Spinal cord (tissue), 9 donors: ENCODE measurements at regions not wholly inside any gene's neighbourhood (a gene's known extent, or its start where the extent isn't known, plus 50 kb on each side); places are given as distances from the start of the nearest gene placed in this dataset.

Source experiments
- DNase-seq, 6 donors: peaks; one replicate each; pipeline versions ENCODE4 v3.0.0 to v3.0.0-alpha.2; 2013 to 2015; ENCODE audit warnings: low spot score in 6 of 6, low read depth in 4 of 6
- H3K27ac ChIP-seq: one replicate; pipeline ENCODE4 v1.5.1; 2013; ENCODE audit warnings: low read depth, low read length, control low read depth
- H3K27me3 ChIP-seq: one replicate; pipeline ENCODE4 v1.6.1; 2013; ENCODE audit warnings: low read length; ENCODE audit not compliant: control insufficient read depth, insufficient read depth
- H3K36me3 ChIP-seq: one replicate; pipeline ENCODE4 v1.6.1; 2013; ENCODE audit warnings: low read length; ENCODE audit not compliant: control insufficient read depth, insufficient read depth
- H3K4me1 ChIP-seq: one replicate; pipeline ENCODE4 v1.6.1; 2013; ENCODE audit warnings: low read length; ENCODE audit not compliant: control insufficient read depth, insufficient read depth
- H3K4me3 ChIP-seq: one replicate; pipeline ENCODE4 v1.5.1; 2013; ENCODE audit warnings: low read depth, low read length, control low read depth
- H3K9me3 ChIP-seq: one replicate; pipeline ENCODE4 v1.6.1; 2013; ENCODE audit warnings: low read length; ENCODE audit not compliant: control insufficient read depth, insufficient read depth
- WGBS: methylation state at CpG from one replicate; pipeline ENCODE4 v1.1.5; 2013; ENCODE audit warnings: missing lambda C conversion rate; ENCODE audit not compliant: insufficient coverage; 5-methylcytosine and 5-hydroxymethylcytosine counted together
- donor health status: healthy.

DNA sequence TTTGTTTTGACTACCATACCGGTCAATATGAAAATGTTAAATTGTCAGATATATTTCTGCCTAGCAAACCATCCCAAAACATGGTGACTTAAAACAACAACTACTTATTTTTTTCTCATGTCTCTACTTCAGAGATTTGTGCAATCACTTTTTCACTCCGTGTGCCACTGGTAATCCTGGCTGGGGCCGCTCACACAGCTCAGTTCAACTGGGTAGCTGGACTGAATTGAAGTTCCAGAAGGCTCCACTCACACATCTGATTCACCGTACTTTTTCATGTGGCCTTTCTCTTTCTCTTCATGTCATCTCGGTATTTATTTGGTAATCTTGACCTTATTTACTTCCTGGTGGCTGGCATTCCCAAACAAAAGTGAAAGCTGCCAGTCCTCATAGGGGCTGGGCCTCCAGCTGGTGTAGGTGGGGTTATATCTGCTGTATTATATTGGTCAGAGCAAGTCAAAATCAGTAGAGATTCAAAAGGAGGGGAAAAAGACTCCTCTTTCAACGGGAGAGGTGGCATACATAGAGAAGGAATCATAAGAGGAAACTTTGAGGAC lies 513.9 kb upstream of the NXPH2 start:
- Histone ChIP-seq H3K27ac (no peak overlapping the region), H3K36me3 (no peaks in the 10 kb centered on the region), H3K27me3 (no peaks in the 10 kb centered on the region), H3K4me1 (no peaks in the 10 kb centered on the region), H3K9me3 (no peaks in the 10 kb centered on the region), H3K4me3 (no peak overlapping the region)
- no peak for DNase-seq
- 89% methylated on average over 2 of the region's 6 CpGs for WGBS

DNA sequence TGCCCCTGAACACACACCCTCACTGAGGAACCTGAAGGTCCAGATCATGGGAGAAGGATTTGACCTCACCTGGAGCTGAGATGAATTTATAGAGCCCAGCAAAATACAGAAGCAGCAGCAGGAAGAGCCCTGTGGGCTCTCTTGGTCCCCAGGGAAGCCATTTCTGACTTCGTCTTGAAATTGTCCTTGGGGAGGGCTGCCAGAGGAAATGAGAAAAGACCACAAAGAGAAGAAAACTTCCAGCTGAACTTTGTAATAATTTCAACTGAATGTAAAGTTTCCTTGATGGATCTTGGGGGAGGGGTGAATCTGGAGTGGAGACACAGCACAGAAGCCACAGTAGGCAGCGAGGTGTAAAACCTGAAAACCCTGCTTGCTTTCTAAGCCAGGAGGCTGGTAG lies 500.9 kb upstream of the NXPH2 start:
- no peaks in the 10 kb centered on the region for H3K36me3 ChIP-seq
- no peak overlapping the region for H3K27ac ChIP-seq
- no peak for DNase-seq
- whole genome bisulfite sequencing = 75% methylated on average over 2 of the region's 2 CpGs
- H3K4me1 ChIP-seq = no peaks in the 10 kb centered on the region
- no peaks in the 10 kb centered on the region for H3K27me3 ChIP-seq
- H3K9me3 ChIP-seq = no peaks in the 10 kb centered on the region
- H3K4me3 ChIP-seq = no peak overlapping the region

DNA sequence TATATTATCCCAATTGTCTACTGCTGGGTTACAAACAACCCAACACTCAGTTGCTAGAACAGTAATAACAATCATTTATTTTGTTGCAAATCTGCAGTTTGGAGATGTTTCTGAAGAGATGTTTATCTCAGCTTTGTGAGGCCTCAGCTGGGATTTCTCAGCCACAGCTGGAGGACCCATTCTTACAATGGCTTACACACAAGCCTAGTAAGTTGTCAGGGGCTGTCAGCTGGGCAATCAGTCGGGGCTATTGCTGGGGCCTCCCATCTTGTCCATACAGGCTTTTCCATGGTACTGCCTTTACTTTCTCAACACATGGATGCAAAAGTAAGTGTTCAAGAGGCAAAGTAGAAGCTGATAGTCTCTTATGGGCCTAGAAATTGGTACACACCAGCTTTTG lies 491.7 kb upstream of the NXPH2 start:
- Histone ChIP-seq H3K27ac (no peak overlapping the region), H3K4me3 (no peak overlapping the region), H3K9me3 (no peaks in the 10 kb centered on the region), H3K4me1 (no peaks in the 10 kb centered on the region), H3K27me3 (no peaks in the 10 kb centered on the region), H3K36me3 (no peaks in the 10 kb centered on the region)
- DNase-seq = peak in 1 of 6 donors; percentile 8
- 83% methylated on average over 1 of the region's 1 CpG for WGBS

DNA sequence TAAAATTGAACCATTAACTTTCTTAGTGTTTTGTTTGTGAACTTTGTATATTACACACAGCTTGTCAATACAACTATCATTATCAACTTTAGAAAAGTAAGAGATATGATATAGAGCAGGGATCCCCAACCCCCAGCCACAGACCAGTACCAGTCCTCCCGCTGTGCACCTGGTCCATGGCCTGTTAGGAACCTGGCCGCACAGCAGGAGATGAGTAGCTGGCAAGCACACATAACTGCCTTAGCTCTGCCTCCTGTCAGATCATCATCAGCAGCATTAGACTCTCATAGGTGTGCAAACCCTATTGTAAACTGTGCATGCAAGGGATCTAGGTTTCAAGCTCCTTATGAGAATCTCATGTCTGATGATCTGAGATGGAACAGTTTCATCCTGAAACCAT lies 491.0 kb upstream of the NXPH2 start:
- 92% methylated on average over 2 of the region's 2 CpGs for WGBS
- no peaks in the 10 kb centered on the region for H3K36me3 ChIP-seq
- no peaks in the 10 kb centered on the region for H3K4me1 ChIP-seq
- H3K4me3 ChIP-seq = no peak overlapping the region
- H3K9me3 ChIP-seq = no peaks in the 10 kb centered on the region
- no peak overlapping the region for H3K27ac ChIP-seq
- no peak for DNase-seq
- H3K27me3 ChIP-seq = no peaks in the 10 kb centered on the region

DNA sequence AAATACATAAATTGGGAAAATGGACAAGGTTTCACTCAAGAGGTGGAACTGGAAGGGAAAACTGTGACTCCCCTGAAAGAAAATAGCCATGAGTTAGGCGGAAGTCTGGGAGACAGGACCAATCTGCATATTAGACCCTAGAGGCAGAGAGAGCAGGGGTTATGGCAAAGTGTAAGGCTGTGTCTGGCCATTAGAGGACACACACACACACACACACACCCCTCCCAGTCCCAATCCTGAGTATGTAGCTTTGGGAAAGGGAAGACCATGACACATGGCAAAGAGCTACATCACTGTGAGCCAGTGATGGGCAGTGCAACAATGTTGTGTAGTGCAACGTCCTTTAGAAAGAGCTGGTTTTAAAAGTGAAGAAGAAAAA lies 479.9 kb upstream of the NXPH2 start:
- WGBS = no CpG with 5 or more reads among the region's 2 CpGs
- Histone ChIP-seq H3K4me1 (no peaks in the 10 kb centered on the region), H3K27ac (no peak overlapping the region), H3K9me3 (no peaks in the 10 kb centered on the region), H3K27me3 (no peaks in the 10 kb centered on the region), H3K36me3 (no peaks in the 10 kb centered on the region), H3K4me3 (no peak overlapping the region)
- DNase-seq = no peak

DNA sequence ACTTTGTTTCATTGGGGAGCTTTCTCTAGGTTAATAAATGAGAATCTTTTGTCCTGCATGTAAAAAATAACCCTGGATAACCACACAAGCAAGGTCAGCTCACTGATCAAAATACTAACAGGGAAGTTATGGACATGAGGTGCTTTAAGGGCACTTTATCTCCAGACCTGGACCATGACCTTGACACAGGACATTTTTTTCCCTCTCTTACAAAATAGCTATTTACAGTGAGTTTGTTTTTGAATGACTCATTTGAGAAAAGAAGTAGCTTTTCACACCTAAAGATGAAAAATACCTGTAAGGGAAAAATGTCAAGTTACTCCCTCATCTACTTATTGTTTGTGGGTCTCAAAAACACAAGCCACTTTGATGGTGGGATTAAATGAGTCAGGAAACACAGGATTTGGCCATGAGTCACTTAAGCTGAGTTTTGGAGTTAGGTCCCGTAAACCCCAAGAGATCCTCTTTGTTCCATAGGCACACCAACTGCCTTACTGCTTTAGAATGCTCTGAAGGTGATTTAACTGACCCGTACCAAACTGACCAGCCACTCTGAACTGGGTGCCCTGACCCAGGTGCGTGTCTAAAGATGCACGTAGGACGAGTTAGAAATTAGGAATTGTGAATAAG lies 479.3 kb upstream of the NXPH2 start:
- H3K9me3 ChIP-seq = no peaks in the 10 kb centered on the region
- no peak for DNase-seq
- WGBS = 100% methylated on average over 3 of the region's 5 CpGs
- no peaks in the 10 kb centered on the region for H3K36me3 ChIP-seq
- H3K27ac ChIP-seq = no peak overlapping the region
- no peaks in the 10 kb centered on the region for H3K27me3 ChIP-seq
- H3K4me3 ChIP-seq = no peak overlapping the region
- no peaks in the 10 kb centered on the region for H3K4me1 ChIP-seq

DNA sequence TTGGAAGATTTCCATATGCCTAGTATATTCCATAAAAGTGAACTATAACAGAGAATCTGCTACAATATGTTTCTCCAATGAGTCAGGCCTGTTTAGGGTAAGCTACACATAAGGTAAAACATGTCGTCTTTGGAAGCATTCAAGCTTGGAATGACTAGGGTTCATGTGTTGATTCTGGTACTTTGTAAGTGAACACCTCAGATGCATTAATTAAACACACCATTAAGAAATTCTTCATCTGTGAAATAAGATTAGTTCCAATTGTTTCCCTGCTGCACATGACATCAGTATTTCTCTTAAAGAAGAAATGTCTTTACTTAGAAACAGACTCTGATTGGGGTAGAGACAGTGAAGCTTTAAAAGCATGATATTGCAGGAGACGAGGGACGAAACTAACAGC lies 461.1 kb upstream of the NXPH2 start:
- no CpG with 5 or more reads among the region's 3 CpGs for WGBS
- Histone ChIP-seq H3K4me1 (no peaks in the 10 kb centered on the region), H3K9me3 (no peaks in the 10 kb centered on the region), H3K36me3 (no peaks in the 10 kb centered on the region), H3K27ac (no peak overlapping the region), H3K27me3 (no peaks in the 10 kb centered on the region), H3K4me3 (no peak overlapping the region)
- DNase-seq = peak in 1 of 6 donors; percentile 68

DNA sequence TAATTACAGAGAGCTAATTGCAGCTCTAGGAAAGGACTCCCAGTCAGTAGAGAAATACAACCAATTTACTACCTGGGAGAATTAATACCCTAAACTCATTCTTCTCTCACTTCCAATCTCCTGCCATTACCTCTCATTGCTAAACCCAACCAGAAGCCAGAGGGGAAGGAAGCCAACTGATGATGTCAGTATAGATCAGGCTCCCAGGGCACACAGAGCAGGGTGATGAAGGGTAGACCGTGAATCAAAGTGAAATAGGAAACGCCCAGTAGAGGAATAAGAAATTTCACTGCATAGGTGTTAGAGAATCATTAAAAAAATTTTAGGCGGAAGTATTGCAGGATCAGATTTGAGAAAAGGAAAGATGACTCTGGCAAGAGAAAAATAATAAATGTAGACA lies 456.8 kb upstream of the NXPH2 start:
- Histone ChIP-seq H3K4me1 (no peaks in the 10 kb centered on the region), H3K9me3 (no peaks in the 10 kb centered on the region), H3K4me3 (no peak overlapping the region), H3K27ac (no peak overlapping the region), H3K27me3 (no peaks in the 10 kb centered on the region), H3K36me3 (no peaks in the 10 kb centered on the region)
- 96% methylated on average over 3 of the region's 3 CpGs for WGBS
- DNase-seq = no peak

DNA sequence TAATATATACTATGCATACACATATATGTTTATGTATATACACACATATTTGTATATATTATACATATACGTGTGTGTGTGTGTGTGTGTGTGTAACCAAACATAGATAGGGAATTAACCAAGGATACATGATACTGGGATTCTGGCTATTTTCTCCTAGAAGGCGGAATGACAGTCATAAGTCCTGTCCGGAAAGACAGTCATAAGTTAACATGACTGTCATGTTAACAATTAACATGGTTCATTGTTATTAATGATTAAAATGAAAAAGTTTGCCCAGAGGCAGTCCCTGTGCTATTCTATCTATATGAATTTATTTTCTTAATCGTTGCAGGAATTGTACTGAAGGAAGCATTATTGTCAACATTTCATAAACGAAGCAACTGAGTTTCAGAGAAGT lies 450.7 kb upstream of the NXPH2 start:
- DNase-seq = no peak
- Histone ChIP-seq H3K27me3 (no peaks in the 10 kb centered on the region), H3K27ac (no peak overlapping the region), H3K9me3 (no peaks in the 10 kb centered on the region), H3K4me3 (no peak overlapping the region), H3K36me3 (no peaks in the 10 kb centered on the region), H3K4me1 (no peaks in the 10 kb centered on the region)
- WGBS = no CpG with 5 or more reads among the region's 5 CpGs

DNA sequence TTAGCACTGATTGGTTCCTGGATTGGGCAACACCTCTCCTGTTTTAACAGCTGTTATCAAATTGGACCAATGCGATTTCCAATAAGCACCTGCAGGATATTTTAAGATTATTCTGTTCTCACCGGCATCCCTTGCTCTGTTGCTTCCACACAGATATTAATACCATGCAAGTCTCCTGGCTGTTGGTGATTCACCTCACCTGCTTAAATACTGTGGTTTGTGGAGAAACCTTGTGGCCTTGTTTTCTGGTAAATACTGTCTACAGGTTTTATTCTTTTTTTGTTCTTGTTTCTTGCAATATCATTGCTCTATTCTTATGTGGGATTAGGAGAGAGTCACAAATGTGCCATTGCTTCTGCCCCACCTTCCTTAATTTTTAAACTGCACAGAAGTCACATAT lies 448.1 kb upstream of the NXPH2 start:
- no peaks in the 10 kb centered on the region for H3K36me3 ChIP-seq
- H3K9me3 ChIP-seq = no peaks in the 10 kb centered on the region
- no peak for DNase-seq
- H3K27ac ChIP-seq = no peak overlapping the region
- 100% methylated on average over 1 of the region's 2 CpGs for WGBS
- H3K4me1 ChIP-seq = no peaks in the 10 kb centered on the region
- H3K27me3 ChIP-seq = no peaks in the 10 kb centered on the region
- H3K4me3 ChIP-seq = no peak overlapping the region
